GM12873 (cell line): ENCODE measurements at regions not wholly inside any gene's neighbourhood (a gene's known extent, or its start where the extent isn't known, plus 50 kb on each side); places are given as distances from the start of the nearest gene placed in this dataset.

ENCODE experiments used
- CTCF ChIP-seq: IDR thresholded peaks from 2 replicates; pipeline ENCODE4 v1.5.1; 2012; ENCODE audit warnings: low read depth, mild to moderate bottlenecking, moderate library complexity, low read length, control low read depth; ENCODE audit not compliant: insufficient read depth; ENCODE audit errors: missing control alignments

GRCh38 chr20:52752023-52752422 is 220.1 kb upstream of the TSHZ2 start:
- TF ChIP-seq CTCF, result no peak

GRCh38 chr20:52751571-52751970 is 220.6 kb upstream of the TSHZ2 start:
- no peak for TF ChIP-seq CTCF

GRCh38 chr20:52749938-52750337 is 222.2 kb upstream of the TSHZ2 start:
- no peak for TF ChIP-seq CTCF

- no peak for TF ChIP-seq CTCF
Observed at GRCh38 chr20:52748990-52749389, 223.2 kb upstream of the TSHZ2 start.

DNA sequence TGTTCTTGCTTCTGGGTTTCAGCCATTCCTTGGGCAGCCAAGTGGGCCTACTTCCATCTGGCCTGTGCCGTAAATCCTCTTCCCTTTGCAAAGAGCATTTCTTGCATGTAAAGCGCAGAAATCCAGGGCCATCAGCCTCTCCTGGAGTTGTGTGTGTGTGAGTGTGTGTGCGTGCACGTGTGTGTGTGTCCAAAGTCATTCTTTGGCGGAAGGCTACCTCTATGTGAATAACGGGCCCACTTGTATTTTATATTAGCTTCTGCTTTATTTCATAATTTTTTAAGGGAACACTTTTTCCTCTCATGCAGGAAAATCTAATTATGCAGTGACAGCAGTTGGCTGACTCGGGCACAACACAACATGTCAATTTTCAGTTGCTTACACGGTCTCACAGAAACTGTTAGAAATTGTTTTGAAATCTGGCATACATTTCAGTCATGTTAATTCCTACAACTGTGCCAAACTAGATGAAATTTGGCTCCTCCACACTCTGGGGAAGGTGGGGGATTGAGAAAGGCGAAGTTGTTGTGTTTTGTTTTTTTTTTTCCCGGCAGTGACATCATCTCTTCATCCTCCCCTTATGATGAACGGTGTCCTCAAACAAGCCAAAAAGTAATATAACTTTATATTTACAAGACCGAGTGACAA is 223.7 kb upstream of the TSHZ2 start:
- TF ChIP-seq CTCF, result no peak

DNA sequence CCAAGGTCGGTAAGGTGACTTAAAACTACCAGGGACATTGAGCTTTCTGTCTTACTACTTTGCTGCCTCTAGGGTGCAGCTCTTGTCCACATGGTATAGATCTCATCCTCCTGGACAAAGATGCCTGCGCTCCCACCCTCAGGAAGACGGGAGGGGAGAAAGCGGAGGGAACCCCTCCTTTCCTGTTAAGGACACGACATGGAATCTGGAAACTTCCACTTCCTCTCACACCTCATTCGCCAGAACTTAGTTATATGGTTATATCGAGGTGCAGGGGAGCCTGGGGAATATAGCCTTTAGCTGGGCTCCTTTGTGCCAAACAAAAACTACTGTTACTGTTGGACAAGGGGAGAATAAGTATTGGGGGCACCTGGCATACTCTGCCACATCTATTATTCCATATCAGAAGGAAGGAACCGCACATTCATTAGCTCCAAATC is 224.3 kb upstream of the TSHZ2 start:
- peak; percentile 30 for TF ChIP-seq CTCF

GRCh38 chr20:52746770-52747169 is 225.4 kb upstream of the TSHZ2 start:
- no peak for TF ChIP-seq CTCF
